Stimulated activated naive CD8-positive, alpha-beta T cell treated with anti-CD3 and anti-CD28 coated beads, Interleukin-15, Interleukin-2, amounts not matched to agents 100 U/mL and 50 U/mL, for 24 hours (primary cell): ENCODE measurements at regions not wholly inside any gene's neighbourhood (a gene's known extent, or its start where the extent isn't known, plus 50 kb on each side); places are given as distances from the start of the nearest gene placed in this dataset.
"Not testable (repeated sequence)": the region's sequence is repeated elsewhere in the genome, so short reads cannot be mapped to it uniquely, and the experiment has no call there.

Experiments used
- ATAC-seq: fragments of 150-1000 bp; cut with Tn5 transposase; one replicate; pipeline ENCODE4 v1.10.0; 2021
- DNase-seq: peaks from one replicate; pipeline ENCODE4 v3.0.0; 2021

- DNase-seq (no peak), ATAC-seq (no peak)
These were observed 160.2 kb downstream of the GJA1 start for GRCh38 chr6:121595646-121596045.

GRCh38 chr6:121596441-121596840 is 161.0 kb downstream of the GJA1 start:
- ATAC-seq (no peak), DNase-seq (no peak)

- DNase-seq (no peak), ATAC-seq (no peak)
These were observed 162.2 kb downstream of the GJA1 start for GRCh38 chr6:121597654-121598053.

- DNase-seq, ATAC-seq: not testable (repeated sequence)
These were observed 163.9 kb downstream of the GJA1 start for GRCh38 chr6:121599331-121599730.

GRCh38 chr6:121600389-121601168 is 165.1 kb downstream of the GJA1 start:
- no peak for ATAC-seq
- no peak for DNase-seq

- ATAC-seq (no peak), DNase-seq (no peak)
These were observed 168.0 kb downstream of the GJA1 start for GRCh38 chr6:121603486-121603885.

GRCh38 chr6:121607721-121608120 is 172.3 kb downstream of the GJA1 start:
- ATAC-seq = no peak

GRCh38 chr6:121608270-121608669 is 172.8 kb downstream of the GJA1 start:
- ATAC-seq (no peak), DNase-seq (no peak)

More at GRCh38 chr6:121607721-121608120, 172.3 kb downstream of the GJA1 start:
- no peak for DNase-seq

GRCh38 chr6:121609281-121609680 is 173.8 kb downstream of the GJA1 start:
- ATAC-seq (no peak), DNase-seq (no peak)

GRCh38 chr6:121612927-121613326 is 177.5 kb downstream of the GJA1 start:
- no peak for DNase-seq
- no peak for ATAC-seq

GRCh38 chr6:121614115-121614514 is 178.7 kb downstream of the GJA1 start:
- ATAC-seq = no peak
- DNase-seq = no peak

GRCh38 chr6:121615493-121615892 is 180.0 kb downstream of the GJA1 start:
- ATAC-seq (no peak), DNase-seq (no peak)

GRCh38 chr6:121616406-121616805 is 181.0 kb downstream of the GJA1 start:
- ATAC-seq (no peak), DNase-seq (no peak)

- DNase-seq (no peak), ATAC-seq (no peak)
These were observed 181.9 kb downstream of the GJA1 start for GRCh38 chr6:121617388-121617787.

GRCh38 chr6:121619013-121619412 is 183.6 kb downstream of the GJA1 start:
- ATAC-seq (no peak), DNase-seq (no peak)

- DNase-seq = no peak
- no peak for ATAC-seq
These were observed 184.7 kb downstream of the GJA1 start for GRCh38 chr6:121619987-121620740.

- DNase-seq = no peak
- ATAC-seq = no peak
These were observed 192.3 kb downstream of the GJA1 start for GRCh38 chr6:121627761-121628160.

GRCh38 chr6:121630716-121631115 is 195.3 kb downstream of the GJA1 start:
- no peak for ATAC-seq
- DNase-seq = no peak

- ATAC-seq, DNase-seq: not testable (repeated sequence)
These were observed 196.3 kb downstream of the GJA1 start for GRCh38 chr6:121631752-121632151.

GRCh38 chr6:121633309-121633708 is 197.9 kb downstream of the GJA1 start:
- ATAC-seq = no peak
- DNase-seq = no peak

- not testable (repeated sequence) for DNase-seq, ATAC-seq
These were observed 199.1 kb downstream of the GJA1 start for GRCh38 chr6:121634586-121634985.

- DNase-seq (no peak), ATAC-seq (no peak)
These were observed 199.9 kb downstream of the GJA1 start for GRCh38 chr6:121635355-121635754.

- DNase-seq, ATAC-seq: not testable (repeated sequence)
These were observed 200.8 kb downstream of the GJA1 start for GRCh38 chr6:121636217-121636616.
